GM12878 (cell line): ENCODE measurements at regions not wholly inside any gene's neighbourhood (a gene's known extent, or its start where the extent isn't known, plus 50 kb on each side); places are given as distances from the start of the nearest gene placed in this dataset.

ENCODE experiments used
- ATAC-seq: fragments of 200-7000 bp; cut with Tn5 transposase; 3 replicates; pipeline ENCODE4 v1.9.1; 2020; ENCODE audit warnings: mild to moderate bottlenecking, moderate library complexity
- BruUV-seq: library from RNA; stranded (reverse); fragments of 400-500 nt; replicated peaks from 2 replicates; lab custom pipeline; 2021; lab: Mats Ljungman, UMichigan
- CTCF ChIA-PET: fragments of 300-600 bp; sonication (Branson Sonifier 250); formaldehyde crosslinking; extraction: SDS; loops from one replicate; lab custom pipeline; 2021; ENCODE audit warnings: inconsistent platforms; lab: Yijun Ruan, JAX
- POLR2A ChIA-PET: fragments of 350-600 bp; formaldehyde crosslinking; extraction: SDS; loops from one replicate; lab custom pipeline; 2021; ENCODE audit warnings: inconsistent platforms; lab: Charles Lee
- RAD21 ChIA-PET: fragments of 300-600 bp; sonication (Branson Sonifier 250); formaldehyde crosslinking; loops from one replicate; lab custom pipeline; 2023; ENCODE audit warnings: antibody characterized with exemption; ENCODE audit not compliant: unreplicated experiment; lab: Charles Lee
- SMC1A ChIA-PET: fragments of 300-600 bp; sonication (Branson Sonifier 250); formaldehyde crosslinking; loops from one replicate; lab custom pipeline; 2023; ENCODE audit not compliant: unreplicated experiment, uncharacterized antibody; lab: Charles Lee
- DNase-seq: peaks from one replicate; pipeline ENCODE4 v3.0.0-alpha.2; 2011; ENCODE audit warnings: low read depth, low spot score
- FAIRE-seq: peaks from 3 replicates; lab custom pipeline; 2011; peaks lifted over from hg19 to GRCh38; lab: Jason Lieb, UNC
- H2AFZ ChIP-seq: 2 replicates; pipeline ENCODE4 v1.6.0; 2011; ENCODE audit warnings: low read depth, low read length, control low read depth; ENCODE audit not compliant: control insufficient read depth
- H3K27ac ChIP-seq: 2 replicates; pipeline ENCODE4 v1.5.1; 2011; ENCODE audit warnings: control low read depth; ENCODE audit not compliant: control insufficient read depth, insufficient read depth
- H3K27me3 ChIP-seq, 2 experiments: replicated peaks in 1 of 2; 2 replicates each; pipeline versions ENCODE4 v1.6.0 to v1.6.1; 2011; ENCODE audit warnings: low read length in 1 of 2; ENCODE audit not compliant: control insufficient read depth in 2 of 2, insufficient read depth in 2 of 2
- H3K36me3 ChIP-seq, 2 experiments: 2 replicates each; pipeline ENCODE4 v1.5.1; 2011; ENCODE audit warnings: low read length in 1 of 2; ENCODE audit not compliant: control insufficient read depth in 2 of 2, insufficient read depth in 2 of 2
- H3K4me1 ChIP-seq: 2 replicates; pipeline ENCODE4 v1.6.1; 2011; ENCODE audit warnings: mild to moderate bottlenecking, low read length, moderate library complexity, mixed read lengths; ENCODE audit not compliant: control insufficient read depth, insufficient read depth
- H3K4me2 ChIP-seq: 2 replicates; pipeline ENCODE4 v1.6.0; 2011; ENCODE audit warnings: control low read depth; ENCODE audit not compliant: control insufficient read depth, insufficient read depth
- H3K4me3 ChIP-seq: fragments of 200-600 bp; sonication (generic); 2 replicates; pipeline ENCODE4 v1.5.1; 2016
- H3K79me2 ChIP-seq: 2 replicates; pipeline ENCODE4 v1.6.0; 2011; ENCODE audit warnings: low read length; ENCODE audit not compliant: control insufficient read depth, insufficient read depth
- H3K9ac ChIP-seq: 2 replicates; pipeline ENCODE4 v1.8.0; 2011; ENCODE audit warnings: low read length, control low read depth, mixed read lengths; ENCODE audit not compliant: control insufficient read depth, insufficient read depth
- H3K9me3 ChIP-seq: replicated peaks from 3 replicates; pipeline ENCODE4 v1.5.1; 2011; ENCODE audit warnings: mild to moderate bottlenecking, low read length; ENCODE audit not compliant: control insufficient read depth, insufficient read depth
- H4K20me1 ChIP-seq: 2 replicates; pipeline ENCODE4 v1.6.0; 2011; ENCODE audit not compliant: control insufficient read depth, insufficient read depth
- ATF2 ChIP-seq: IDR thresholded peaks from 2 replicates; pipeline ENCODE4 v1.6.1; 2012; ENCODE audit warnings: low read length, inconsistent platforms
- ATF3 ChIP-seq: IDR thresholded peaks from 2 replicates; pipeline ENCODE4 v1.6.1; 2011; ENCODE audit warnings: low read depth, mild to moderate bottlenecking, low read length, moderate library complexity, borderline replicate concordance; ENCODE audit errors: extremely low read depth
- BHLHE40 ChIP-seq, 2 experiments: fragments of 450-650 bp in 1 of 2; IDR thresholded peaks; 2 replicates each; pipeline ENCODE4 v1.6.1; 2011 to 2017; ENCODE audit warnings: low read depth in 2 of 2, borderline replicate concordance in 1 of 2, improper control_type of control experiment in 1 of 2, low read length in 1 of 2, mild to moderate bottlenecking in 1 of 2
- BMI1 ChIP-seq: fragments of 450-650 bp; IDR thresholded peaks from 2 replicates; pipeline ENCODE4 v1.6.1; 2016; ENCODE audit warnings: mild to moderate bottlenecking, moderate library complexity, borderline replicate concordance
- CBX3 ChIP-seq: fragments of 200-600 bp; sonication (generic); IDR thresholded peaks from 2 replicates; pipeline ENCODE4 v1.6.1; 2016; ENCODE audit warnings: low read depth, borderline replicate concordance
- CHD2 ChIP-seq: IDR thresholded peaks from 2 replicates; pipeline ENCODE4 v1.6.1; 2011; ENCODE audit warnings: low read depth, low read length, improper control_type of control experiment, borderline replicate concordance
- CUX1 ChIP-seq: IDR thresholded peaks from 2 replicates; pipeline ENCODE4 v1.6.1; 2012; ENCODE audit warnings: improper control_type of control experiment, low read depth, low read length; ENCODE audit not compliant: insufficient replicate concordance
- RBBP5 ChIP-seq: fragments of 200-600 bp; sonication (generic); conservative IDR thresholded peaks from 2 replicates; pipeline ENCODE4 v1.6.1; 2016
- SRF ChIP-seq, 2 experiments: IDR thresholded peaks; 2 replicates each; pipeline ENCODE4 v1.6.1; 2011; ENCODE audit warnings: low read depth in 2 of 2, low read length in 2 of 2, mild to moderate bottlenecking in 1 of 2, moderate library complexity in 1 of 2
- WGBS: methylation state at CpG from one replicate; pipeline ENCODE4 v1.1.6; 2016; ENCODE audit warnings: low lambda C conversion rate; ENCODE audit not compliant: insufficient replicate concordance, insufficient coverage; ENCODE audit errors: missing lambda C conversion rate; 5-methylcytosine and 5-hydroxymethylcytosine counted together
- in situ Hi-C: fragments of 300-500 bp; cut with MboI; formaldehyde crosslinking; loops from 9 replicates; pipeline ENCODE4 v1.14.3; 2018; ENCODE audit warnings: mixed read lengths
- intact Hi-C: fragments of 100-400 bp; cut with micrococcal nuclease; formaldehyde crosslinking; loops from one replicate; pipeline ENCODE4 v1.14.2; 2022; ENCODE audit not compliant: unreplicated experiment

- TF ChIP-seq CUX1: no peak
- TF ChIP-seq CBX3: no peak
- no peak for TF ChIP-seq CHD2
- TF ChIP-seq BHLHE40 (IDR thresholded peaks at IDR 0.05; ENCODE audit: borderline replicate concordance in 1 of 2, low read depth in 2 of 2, low read length in 1 of 2): no peak
- no peak for TF ChIP-seq BMI1
- TF ChIP-seq, all 136 proteins: peak for 0
These were observed 466.3 kb upstream of the HS3ST1 start (continued) for GRCh38 chr4:11894977-11895376.

- POLR2A ChIA-PET: no interaction called here
- in situ Hi-C loops: no loop called here
- CTCF ChIA-PET: no interaction called here
These were observed 465.5 kb upstream of the HS3ST1 start for GRCh38 chr4:11894221-11894620.

More at GRCh38 chr4:11894221-11894620, 465.5 kb upstream of the HS3ST1 start:
- no peak for FAIRE-seq
- no peak overlapping the region for H3K4me3 ChIP-seq
- 44% methylated on average over 3 of the region's 3 CpGs for WGBS
- no peak for TF ChIP-seq RBBP5
- TF ChIP-seq ATF3: no peak
- TF ChIP-seq ATF2: no peak
- no peak for TF ChIP-seq SRF (IDR thresholded peaks at IDR 0.05; ENCODE audit: low read depth in 2 of 2, low read length in 2 of 2)
- TF ChIP-seq, all 136 proteins: peak for 0
- intact Hi-C loops: no loop called here
- Histone ChIP-seq H3K4me1 (no peaks in the 10 kb centered on the region), H3K9me3 (no peaks in the 10 kb centered on the region), H4K20me1 (no peaks in the 10 kb centered on the region), H3K27me3 (no peaks in the 10 kb centered on the region), H3K36me3 (no peaks in the 10 kb centered on the region), H2AFZ (no peak overlapping the region), H3K9ac (no peak overlapping the region), H3K79me2 (no peaks in the 10 kb centered on the region), H3K27ac (no peak overlapping the region), H3K4me2 (no peak overlapping the region)
- BruUV-seq: no TSS peak
- SMC1A ChIA-PET: no interaction called here
- ATAC-seq: no peak
- RAD21 ChIA-PET: no interaction called here
- no peak for DNase-seq
